ENCODE measurements at regions not wholly inside any gene's neighbourhood (a gene's known extent, or its start where the extent isn't known, plus 50 kb on each side); places are given as distances from the start of the nearest gene placed in this dataset.

- Mint-ChIP-seq H3K4me3 (no peak overlapping the region), H3K36me3 (ENCODE audit: low read depth) (no peaks in the 10 kb centered on the region), H3K4me1 (peaks cover 6% of the 10 kb centered on the region), H3K27me3 (ENCODE audit: low read depth) (no peaks in the 10 kb centered on the region), H3K27ac (no peak overlapping the region), H3K9me3 (no peaks in the 10 kb centered on the region)
- TF ChIP-seq CTCF (IDR thresholded peaks at IDR 0.05; ENCODE audit: unreplicated experiment in 3 of 3), result no peak
These were observed 105.3 kb downstream of the SLC6A15 start for GRCh38 chr12:84807249-84807648.

- no peak for TF ChIP-seq CTCF (IDR thresholded peaks at IDR 0.05; ENCODE audit: unreplicated experiment in 3 of 3)
- Mint-ChIP-seq H3K4me3 (no peak overlapping the region), H3K27ac (no peak overlapping the region), H3K36me3 (ENCODE audit: low read depth) (no peaks in the 10 kb centered on the region), H3K4me1 (no peaks in the 10 kb centered on the region), H3K9me3 (no peaks in the 10 kb centered on the region), H3K27me3 (ENCODE audit: low read depth) (no peaks in the 10 kb centered on the region)
These were observed 107.1 kb downstream of the SLC6A15 start for GRCh38 chr12:84805474-84805858.

GRCh38 chr12:84804691-84805473 is 107.7 kb downstream of the SLC6A15 start:
- no peak for TF ChIP-seq CTCF (IDR thresholded peaks at IDR 0.05; ENCODE audit: unreplicated experiment in 3 of 3)
- Mint-ChIP-seq H3K27ac (no peak overlapping the region), H3K9me3 (no peaks in the 10 kb centered on the region), H3K27me3 (ENCODE audit: low read depth) (no peaks in the 10 kb centered on the region), H3K4me1 (no peaks in the 10 kb centered on the region), H3K4me3 (no peak overlapping the region), H3K36me3 (ENCODE audit: low read depth) (no peaks in the 10 kb centered on the region)

- Mint-ChIP-seq H3K4me1 (no peaks in the 10 kb centered on the region), H3K4me3 (no peak overlapping the region), H3K27ac (peak overlapping the region in 1 of 3 experiments; percentile 18), H3K36me3 (ENCODE audit: low read depth) (no peaks in the 10 kb centered on the region), H3K9me3 (no peaks in the 10 kb centered on the region), H3K27me3 (ENCODE audit: low read depth) (no peaks in the 10 kb centered on the region)
- TF ChIP-seq CTCF (IDR thresholded peaks at IDR 0.05; ENCODE audit: unreplicated experiment in 3 of 3), result no peak
These were observed 108.9 kb downstream of the SLC6A15 start for GRCh38 chr12:84803661-84804060.

- TF ChIP-seq CTCF (IDR thresholded peaks at IDR 0.05; ENCODE audit: unreplicated experiment in 3 of 3), result no peak
- H3K9me3 Mint-ChIP-seq, result no peaks in the 10 kb centered on the region
- H3K4me3 Mint-ChIP-seq, result no peak overlapping the region
- H3K4me1 Mint-ChIP-seq, result no peaks in the 10 kb centered on the region
- H3K27ac Mint-ChIP-seq, result no peak overlapping the region
- no peaks in the 10 kb centered on the region for H3K36me3 Mint-ChIP-seq (ENCODE audit: low read depth)
- no peaks in the 10 kb centered on the region for H3K27me3 Mint-ChIP-seq (ENCODE audit: low read depth)
These were observed 110.4 kb downstream of the SLC6A15 start for GRCh38 chr12:84802161-84802560.
